GM21528 (cell line): ENCODE measurements at regions not wholly inside any gene's neighbourhood (a gene's known extent, or its start where the extent isn't known, plus 50 kb on each side); places are given as distances from the start of the nearest gene placed in this dataset.
"Not testable (repeated sequence)": the region's sequence is repeated elsewhere in the genome, so short reads cannot be mapped to it uniquely, and the experiment has no call there.

Experiments used
- ATAC-seq: cut with Tn5 transposase; IDR thresholded peaks from one replicate; pipeline ENCODE4 v1.9.1; 2021; ENCODE audit warnings: mild to moderate bottlenecking, moderate library complexity; ENCODE audit not compliant: unreplicated experiment, low FRiP score

DNA sequence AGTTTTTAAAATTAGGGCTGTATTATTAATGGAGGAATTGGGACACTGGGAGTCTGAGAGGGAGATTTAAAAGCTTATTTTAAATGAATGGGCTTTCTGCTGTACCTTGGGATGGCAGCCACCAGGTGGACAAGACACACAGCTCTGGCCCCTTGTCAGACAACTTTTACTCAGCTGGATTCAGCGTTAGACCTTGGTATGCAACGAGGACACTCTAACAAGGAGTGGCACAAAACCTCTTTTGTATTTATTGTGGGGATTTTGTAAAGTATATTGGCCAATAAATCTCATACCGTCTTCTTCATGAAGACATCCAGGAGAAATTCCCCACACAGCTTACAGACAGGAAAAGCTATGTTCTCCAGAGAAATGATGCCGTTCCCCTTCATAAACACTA, 105.7 kb downstream of the LCA5 start:
- ATAC-seq = no peak

DNA sequence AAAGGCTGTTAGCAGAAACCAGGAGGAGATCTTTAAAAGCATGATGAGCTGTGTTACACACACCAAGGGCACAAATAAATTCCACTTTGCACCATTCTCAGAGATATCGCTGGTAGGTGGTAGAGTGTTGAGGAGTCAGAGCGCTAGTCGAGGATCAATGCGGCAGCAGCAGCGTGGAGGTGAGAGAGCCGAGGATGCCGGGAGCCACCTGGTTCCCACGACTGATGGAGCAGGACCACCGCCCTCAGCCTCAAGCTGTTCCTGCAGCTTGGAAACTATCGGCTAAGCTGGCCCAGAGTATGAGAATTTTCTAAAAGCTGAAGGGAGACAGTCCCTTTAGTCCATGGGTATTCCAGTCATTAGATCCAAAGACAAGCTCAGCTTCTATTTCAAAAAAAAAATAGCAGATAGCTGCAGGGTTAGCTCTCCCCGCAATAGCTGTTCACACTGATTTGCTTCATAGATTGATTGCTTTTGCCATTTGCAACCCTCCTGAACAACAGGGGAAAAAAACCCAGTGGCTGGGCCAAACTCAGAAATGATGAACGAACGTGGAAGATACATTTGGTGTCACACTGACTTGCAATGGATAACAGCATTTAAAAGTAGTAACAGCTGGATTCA, 106.2 kb downstream of the LCA5 start:
- ATAC-seq = no peak

DNA sequence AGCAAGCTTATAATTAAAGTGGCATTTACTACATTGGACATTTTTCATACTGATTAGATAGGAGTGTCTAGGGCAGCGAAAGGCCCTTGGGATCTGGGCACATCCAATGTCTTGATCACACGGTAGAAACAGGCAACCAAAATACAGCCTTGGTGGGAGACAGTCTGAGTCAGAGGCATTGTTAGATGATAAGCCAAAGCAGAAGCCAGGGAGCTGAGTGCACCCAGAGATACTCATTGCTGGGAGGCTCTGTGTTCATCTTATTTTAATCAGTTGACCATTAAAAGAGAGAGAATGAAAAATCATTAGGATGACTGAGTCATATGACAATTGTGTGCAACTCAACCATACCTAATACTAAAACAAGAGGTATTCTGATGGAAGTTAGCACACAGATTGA, 109.5 kb downstream of the LCA5 start:
- ATAC-seq = no peak

- no peak for ATAC-seq
Measured at GRCh38 chr6:79426625-79427278, 110.5 kb downstream of the LCA5 start.

DNA sequence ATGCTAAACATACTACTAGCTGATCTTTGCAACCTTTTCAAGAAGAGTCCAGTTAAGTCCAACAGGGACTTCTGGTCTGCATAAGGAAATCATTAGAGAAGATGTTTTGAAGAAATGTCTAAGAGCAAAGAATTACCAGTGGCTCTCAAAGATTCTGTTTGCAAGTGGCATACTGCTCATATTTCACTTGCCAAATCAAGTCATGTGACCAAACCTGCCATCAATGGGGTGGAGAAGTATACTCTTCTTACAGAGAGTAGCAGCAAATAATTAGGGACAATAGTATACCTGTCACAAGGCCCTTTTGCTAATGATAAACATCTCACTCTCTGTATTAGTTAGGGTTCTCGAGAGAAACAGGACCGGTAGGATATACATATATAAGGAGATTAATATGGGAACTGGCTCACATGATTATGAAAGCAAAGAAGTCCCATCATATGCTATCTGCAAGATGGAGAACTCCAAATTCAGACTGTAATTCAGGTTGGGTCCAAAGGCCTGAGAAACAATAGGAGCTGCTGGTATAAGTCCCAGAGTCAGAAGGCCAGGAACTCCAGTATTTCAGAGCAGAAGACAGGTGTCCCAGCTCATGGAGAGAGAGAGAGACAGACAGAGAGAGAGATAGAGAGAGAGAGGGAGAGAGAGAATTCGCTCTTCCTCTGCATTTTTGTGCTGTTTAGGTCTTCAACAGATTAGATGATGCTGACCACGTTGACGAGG, 111.5 kb downstream of the LCA5 start:
- ATAC-seq = no peak

DNA sequence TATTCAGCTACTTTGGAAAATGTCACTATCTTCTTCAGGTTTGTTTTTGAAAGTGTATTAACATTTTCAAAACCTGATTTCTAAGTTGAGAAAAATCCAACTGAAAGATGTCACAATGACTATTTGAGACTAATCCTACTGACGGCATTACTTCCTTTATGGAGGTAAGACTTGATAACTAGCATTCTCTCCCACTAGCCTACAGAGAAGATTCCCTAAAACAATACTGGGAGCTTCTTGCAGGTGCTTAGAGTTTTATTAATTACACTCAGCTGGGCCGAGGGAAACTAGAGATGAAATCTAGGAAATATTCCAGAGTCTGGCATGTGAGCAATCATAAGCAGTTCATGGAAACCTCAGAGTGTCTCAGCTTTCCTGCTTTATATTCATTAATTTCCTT, 114.0 kb downstream of the LCA5 start:
- no peak for ATAC-seq

DNA sequence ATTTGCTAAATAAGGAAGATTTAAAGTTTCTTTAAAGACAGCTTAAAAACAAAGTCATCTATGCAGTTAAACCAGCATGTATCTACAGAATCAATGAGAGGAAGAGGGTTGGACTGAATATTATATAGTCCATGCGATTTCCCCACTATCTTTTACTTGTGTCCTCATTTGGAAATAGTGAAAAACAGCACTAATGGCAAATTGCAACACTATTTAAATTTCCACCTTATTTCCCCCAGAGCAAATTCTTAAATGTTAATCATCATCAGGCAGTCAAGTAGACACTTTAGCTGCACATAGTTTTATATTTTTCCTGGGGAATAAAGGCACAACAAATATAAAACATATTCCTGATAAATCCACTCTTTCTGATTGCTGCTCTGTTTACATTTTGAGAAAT, 114.6 kb downstream of the LCA5 start:
- no peak for ATAC-seq

- ATAC-seq = no peak
Measured at GRCh38 chr6:79421707-79422484, 115.3 kb downstream of the LCA5 start.

DNA sequence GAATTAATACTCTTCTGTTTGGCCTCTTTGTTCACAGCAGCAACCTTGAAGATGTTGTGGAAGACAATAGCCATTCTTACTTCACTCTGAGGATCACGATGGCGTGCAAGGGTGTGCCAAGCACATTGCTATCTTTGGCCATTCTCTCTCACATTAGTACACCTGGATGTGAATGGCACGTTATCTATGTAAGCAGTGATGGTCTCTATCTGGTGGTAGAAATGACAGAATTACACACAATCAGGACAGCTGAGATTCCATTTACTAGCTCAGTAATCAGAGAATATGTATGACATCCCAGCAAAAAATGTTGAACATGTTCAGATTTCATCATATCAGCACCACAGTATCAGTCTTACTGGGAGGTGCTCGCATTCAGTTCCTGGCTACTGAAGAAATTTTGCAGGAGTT, 116.2 kb downstream of the LCA5 start:
- ATAC-seq = no peak

DNA sequence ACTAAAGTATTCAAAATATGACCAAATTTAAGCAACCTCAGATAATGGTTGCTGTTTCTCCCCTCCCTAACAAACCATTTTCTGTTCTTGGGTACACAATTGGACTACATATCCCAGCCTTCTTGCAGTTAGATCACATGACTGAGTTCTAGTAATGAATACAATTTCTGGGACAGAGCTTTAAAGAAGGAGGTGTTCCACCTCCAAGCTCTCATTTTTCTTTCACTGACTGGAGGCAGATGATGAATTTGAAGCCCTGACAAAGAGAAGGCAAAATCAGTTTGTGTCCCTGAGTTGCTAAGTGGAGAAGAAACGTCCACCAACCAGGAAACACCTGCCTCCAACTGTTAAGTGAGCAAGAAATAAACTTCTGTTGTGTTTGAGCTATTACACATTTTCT, 117.2 kb downstream of the LCA5 start:
- ATAC-seq = no peak

DNA sequence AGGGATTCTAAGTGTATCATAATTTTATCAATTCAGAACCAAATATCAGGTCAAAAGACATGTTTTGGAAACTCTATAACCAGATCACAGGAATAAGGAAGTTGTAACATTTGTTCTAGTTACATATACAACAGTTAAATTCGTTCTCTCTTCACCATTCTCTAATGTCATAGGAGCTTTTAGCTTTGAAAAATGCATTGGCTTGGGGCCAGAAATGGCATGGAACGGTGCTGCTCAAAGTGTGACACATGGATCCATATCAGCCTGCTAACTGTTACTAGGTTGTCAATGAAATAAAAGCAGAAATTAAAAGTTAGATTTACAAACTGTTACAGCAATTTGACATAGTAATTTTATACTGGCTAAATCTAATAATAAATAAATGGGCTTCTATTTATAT, 120.3 kb downstream of the LCA5 start:
- ATAC-seq = no peak

GRCh38 chr6:79413562-79414002, 123.6 kb downstream of the LCA5 start:
- no peak for ATAC-seq

GRCh38 chr6:79410806-79411205, 126.4 kb downstream of the LCA5 start:
- no peak for ATAC-seq

- no peak for ATAC-seq
Measured at GRCh38 chr6:79408256-79408974, 128.8 kb downstream of the LCA5 start.

GRCh38 chr6:79404677-79405076, 132.6 kb downstream of the LCA5 start:
- no peak for ATAC-seq

DNA sequence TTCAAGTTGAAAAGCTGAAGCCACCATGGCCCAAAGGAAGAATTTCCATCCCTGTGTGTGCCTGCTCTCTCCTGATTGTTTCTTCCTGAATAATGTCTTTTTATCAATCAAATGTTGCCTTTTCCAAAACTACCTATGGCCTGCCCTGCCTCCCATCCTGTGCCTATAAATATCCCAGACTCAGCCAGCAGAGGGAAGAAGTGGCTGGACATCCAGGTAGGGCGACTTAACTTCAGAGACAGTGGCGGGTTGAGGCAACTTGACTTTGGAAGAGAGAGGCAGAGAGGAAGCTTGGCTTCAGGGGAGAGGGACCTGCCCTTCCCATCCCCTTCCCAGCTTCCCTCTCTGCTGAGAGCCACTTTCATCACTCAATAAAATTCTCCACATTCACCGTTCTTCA, 133.0 kb downstream of the LCA5 start:
- ATAC-seq = no peak

- ATAC-seq = no peak
Measured at GRCh38 chr6:79403563-79403962, 133.7 kb downstream of the LCA5 start.

- no peak for ATAC-seq
Measured at GRCh38 chr6:79403086-79403485, 134.1 kb downstream of the LCA5 start.

DNA sequence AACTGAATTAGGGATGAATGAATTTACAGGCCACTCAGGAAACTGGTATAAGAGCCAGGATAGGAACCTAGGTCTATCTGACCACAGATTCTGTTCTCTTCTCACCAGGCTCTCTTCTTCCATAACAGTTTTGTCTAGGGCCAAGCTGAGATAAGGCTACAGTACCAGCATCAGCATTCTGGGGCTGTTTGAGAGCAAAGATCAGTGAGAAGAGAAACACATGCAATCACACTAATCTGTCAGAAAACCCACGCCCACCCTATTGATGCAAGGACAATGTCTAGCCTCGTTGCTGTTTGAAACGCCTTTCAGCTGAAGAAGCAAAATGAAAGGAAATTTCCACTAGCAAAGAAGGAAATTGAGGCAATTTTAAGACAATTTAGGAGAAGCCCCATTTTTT, 137.7 kb downstream of the LCA5 start:
- ATAC-seq = no peak

DNA sequence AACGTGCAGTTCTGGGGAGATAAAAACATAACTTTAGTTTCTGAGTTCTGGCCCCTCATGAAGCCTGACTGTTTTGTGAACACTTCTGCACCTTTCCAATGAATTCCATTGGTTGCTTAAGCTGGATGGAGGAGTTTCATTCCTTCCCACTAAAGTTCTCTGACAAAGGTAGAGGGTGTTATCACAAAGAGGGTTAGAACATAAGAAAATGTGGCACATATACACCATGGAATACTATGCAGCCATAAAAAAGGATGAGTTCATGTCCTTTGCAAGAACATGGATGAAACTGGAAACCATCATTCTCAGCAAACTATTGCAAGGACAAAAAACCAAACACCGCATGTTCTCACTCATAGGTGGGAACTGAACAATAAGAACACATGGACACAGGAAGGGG, 138.6 kb downstream of the LCA5 start:
- ATAC-seq = not testable (repeated sequence)
